Erythroblast (primary cell): ENCODE measurements at regions not wholly inside any gene's neighbourhood (a gene's known extent, or its start where the extent isn't known, plus 50 kb on each side); places are given as distances from the start of the nearest gene placed in this dataset.

ENCODE experiments used
- DNase-seq, 2 experiments: peaks; one replicate each; lab custom pipeline; 2025; lab: John Stamatoyannopoulos, UW
- GATA1 ChIP-seq: IDR thresholded peaks from 2 replicates; pipeline ENCODE4 v1.6.1; 2011; ENCODE audit warnings: low read depth, mild to moderate bottlenecking, control low read depth, low read length, moderate library complexity
- POLR2A ChIP-seq: IDR thresholded peaks from 2 replicates; pipeline ENCODE4 v1.6.1; 2011; ENCODE audit warnings: mild to moderate bottlenecking, low read length

DNA sequence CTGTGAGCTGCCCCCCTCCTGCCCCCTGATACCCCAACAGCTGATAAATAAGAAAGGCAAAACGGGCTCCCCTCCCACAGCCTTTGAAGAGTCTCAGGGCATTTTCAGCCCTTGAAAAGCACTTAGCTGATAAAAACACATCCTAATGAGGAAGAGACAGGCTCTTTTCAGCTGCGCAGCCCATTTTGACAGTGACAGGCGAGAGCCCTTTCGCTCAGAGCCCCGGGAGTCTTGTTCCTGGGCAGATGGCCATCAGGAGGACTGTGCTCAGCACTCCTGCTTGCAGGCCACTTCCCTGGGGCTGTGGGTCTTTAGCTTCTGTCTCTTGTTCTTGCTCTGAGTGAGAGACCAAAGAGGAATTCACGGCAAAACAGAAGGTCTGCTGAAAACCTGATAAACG is 757.2 kb downstream of the BRD1 start:
- DNase-seq = no peak
- TF ChIP-seq GATA1 (no peak), POLR2A (no peak)

DNA sequence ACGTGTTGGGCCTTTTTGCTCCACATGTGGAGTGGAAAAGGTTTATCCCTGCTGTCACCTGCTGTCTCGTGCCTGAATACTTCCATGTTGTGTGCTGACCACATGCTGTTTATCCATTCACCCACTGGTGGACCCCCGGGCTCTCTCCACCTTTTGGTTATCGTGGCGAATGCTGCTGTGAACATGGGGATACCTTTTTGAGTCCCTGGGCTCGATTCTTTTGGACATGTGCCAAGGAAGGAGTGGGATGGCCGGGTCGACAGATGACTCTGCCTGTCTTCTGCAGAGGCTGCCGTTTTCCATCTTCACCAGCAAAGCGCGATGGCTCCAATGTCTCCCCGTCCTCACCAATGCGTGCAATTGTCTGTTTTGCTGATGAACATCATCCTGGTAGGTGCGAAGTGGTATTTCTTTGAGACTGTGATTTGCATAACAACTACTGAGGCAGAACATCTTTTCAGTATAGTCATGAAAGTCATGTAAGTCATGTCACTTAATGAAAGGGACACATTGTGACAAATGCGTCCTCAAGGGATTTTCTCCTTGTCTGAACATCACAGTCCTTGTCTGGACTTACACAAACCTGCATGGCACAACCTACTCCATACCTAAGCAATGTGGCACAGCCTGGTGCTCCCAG is 758.7 kb downstream of the BRD1 start:
- TF ChIP-seq GATA1 = no peak
- DNase-seq = no peak

DNA sequence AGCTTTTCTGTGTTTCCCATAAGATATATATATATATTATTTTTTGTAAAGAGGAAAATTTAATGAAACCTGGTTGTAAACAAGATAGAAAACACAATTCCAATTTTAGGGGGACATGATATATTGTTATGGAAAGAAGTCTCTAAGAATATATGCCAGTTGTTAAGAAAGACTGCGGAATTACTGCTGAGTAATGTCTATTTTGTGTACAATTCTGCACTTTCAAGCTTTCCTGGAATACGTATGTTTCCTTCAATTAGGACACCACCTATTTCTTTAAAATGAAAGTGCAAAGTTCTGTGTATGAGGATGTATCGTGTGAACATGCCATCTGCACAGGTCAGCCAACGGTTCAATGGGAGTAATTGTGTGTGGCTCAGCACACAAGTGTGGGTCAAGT is 760.2 kb downstream of the BRD1 start:
- TF ChIP-seq GATA1 (no peak), POLR2A (no peak)
- DNase-seq = no peak

- TF ChIP-seq GATA1 (no peak), POLR2A (no peak)
- DNase-seq = no peak
These were observed 761.1 kb downstream of the BRD1 start for GRCh38 chr22:49066619-49067018.

GRCh38 chr22:49064836-49065235 is 762.8 kb downstream of the BRD1 start:
- no peak for TF ChIP-seq POLR2A
- TF ChIP-seq GATA1 = no peak
- no peak for DNase-seq

DNA sequence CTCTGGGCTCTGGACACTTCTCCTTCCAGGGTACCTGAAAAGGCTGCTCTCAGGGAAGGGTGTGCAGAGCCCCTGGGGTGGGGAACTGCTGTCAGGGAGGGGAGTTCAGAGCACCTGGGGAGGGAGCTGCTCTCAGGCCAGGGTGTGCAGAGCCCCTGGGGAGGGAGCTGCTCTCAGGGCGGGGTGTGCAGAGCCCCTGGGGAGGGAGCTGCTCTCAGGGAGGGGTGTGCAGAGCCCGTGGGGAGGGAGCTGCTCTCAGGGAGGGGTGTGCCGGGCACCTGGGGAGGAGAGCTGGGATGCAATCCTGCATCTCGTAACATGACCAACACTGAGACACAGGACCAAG is 764.2 kb downstream of the BRD1 start:
- TF ChIP-seq POLR2A (no peak), GATA1 (no peak)
- no peak for DNase-seq

GRCh38 chr22:49062802-49063544 is 764.7 kb downstream of the BRD1 start:
- TF ChIP-seq GATA1 (no peak), POLR2A (no peak)
- DNase-seq = no peak

DNA sequence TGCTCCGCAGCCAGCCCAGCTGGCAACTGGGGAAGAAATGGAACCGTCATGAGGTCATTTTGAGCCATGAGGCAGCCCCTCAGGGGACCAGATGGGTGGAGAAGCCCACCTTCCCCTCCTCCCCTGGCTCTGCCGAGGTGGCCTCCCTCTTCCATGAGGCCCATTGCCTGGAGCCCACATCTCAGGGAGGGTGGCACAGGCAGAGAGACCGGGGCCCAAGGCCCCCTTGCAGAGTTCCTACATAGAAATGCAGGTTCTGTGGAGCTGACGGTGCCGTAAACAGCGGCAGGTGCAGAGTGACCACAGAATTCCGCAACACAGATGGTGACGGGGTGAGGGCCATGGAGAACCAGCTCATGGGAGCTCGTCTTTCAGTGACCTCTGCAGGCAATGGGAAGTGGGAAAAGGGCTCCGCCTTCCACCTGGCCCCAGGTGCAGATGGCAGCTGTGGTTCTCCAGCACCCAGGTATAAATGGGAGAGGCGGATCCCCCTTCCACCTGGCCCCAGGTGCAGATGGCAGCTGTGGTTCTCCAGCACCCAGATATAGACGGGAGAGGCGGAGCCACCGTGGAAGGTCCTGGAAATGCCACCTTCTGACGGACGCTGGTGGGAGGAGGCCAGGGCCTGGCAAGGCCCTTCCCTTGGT is 765.4 kb downstream of the BRD1 start:
- TF ChIP-seq POLR2A (no peak), GATA1 (no peak)
- DNase-seq = no peak

DNA sequence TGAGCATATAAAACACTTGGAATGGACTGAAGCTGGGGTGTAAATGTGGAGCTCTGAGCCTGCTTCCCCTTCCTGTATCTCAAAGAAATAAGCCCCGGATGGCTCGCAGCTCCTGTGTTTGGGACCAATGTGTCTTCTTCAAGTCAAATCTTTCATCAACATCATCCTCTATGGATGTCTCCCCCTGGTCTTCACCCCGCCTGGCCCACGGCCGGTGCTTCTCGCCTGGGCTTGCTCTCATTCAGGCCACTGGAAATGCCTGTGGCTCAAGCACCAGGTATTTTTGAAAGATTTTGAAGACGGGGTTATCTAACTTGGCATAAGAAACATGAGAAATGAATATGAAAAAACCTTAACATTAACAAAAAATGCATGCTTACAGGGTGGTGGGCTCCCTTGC is 769.8 kb downstream of the BRD1 start:
- no peak for DNase-seq
- no peak for TF ChIP-seq POLR2A
- no peak for TF ChIP-seq GATA1

- no peak for DNase-seq
- TF ChIP-seq POLR2A (no peak), GATA1 (no peak)
These were observed 771.4 kb downstream of the BRD1 start for GRCh38 chr22:49056301-49056700.

- TF ChIP-seq POLR2A = no peak
- no peak for TF ChIP-seq GATA1
- no peak for DNase-seq
These were observed 772.3 kb downstream of the BRD1 start for GRCh38 chr22:49055406-49055805.

DNA sequence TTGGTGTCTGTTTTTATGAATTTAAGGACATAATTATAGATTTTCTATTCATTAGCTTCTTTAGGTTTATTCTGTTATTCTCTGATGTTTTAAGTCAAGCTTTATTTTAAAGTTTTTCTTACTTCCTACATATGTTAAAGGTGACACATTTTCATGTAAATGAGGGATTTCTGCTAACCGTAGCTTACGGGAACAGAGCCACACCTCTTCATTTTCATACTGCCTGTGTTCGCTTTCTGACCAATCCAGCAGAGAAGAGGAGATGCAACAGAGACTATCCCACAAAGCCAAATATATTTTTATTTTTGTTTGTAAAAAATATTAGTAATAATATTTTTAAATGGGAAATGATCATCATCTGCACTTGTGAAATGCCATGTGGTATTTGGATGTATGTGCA is 774.1 kb downstream of the BRD1 start:
- TF ChIP-seq POLR2A (no peak), GATA1 (no peak)
- DNase-seq = no peak

DNA sequence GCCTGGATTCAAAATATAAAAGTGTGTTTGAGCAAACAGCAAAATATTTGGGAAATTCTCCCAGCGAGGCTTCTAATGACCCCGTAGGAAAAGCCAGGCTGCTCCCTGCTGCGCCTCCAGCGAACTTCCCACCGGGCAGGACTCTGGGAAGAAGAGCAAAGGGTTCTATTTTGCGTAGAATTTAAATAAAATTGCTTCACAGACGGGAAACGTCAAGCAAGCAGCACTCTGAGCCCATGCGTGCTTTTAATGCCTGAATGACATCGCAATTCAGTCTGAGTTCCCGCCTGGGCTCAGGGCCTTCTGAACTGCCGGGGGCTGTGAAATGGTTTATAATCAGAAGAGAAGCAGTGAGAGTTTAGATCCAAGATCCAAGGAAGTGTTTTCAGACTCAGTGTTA is 775.1 kb downstream of the BRD1 start:
- TF ChIP-seq POLR2A (no peak), GATA1 (no peak)
- DNase-seq = no peak

DNA sequence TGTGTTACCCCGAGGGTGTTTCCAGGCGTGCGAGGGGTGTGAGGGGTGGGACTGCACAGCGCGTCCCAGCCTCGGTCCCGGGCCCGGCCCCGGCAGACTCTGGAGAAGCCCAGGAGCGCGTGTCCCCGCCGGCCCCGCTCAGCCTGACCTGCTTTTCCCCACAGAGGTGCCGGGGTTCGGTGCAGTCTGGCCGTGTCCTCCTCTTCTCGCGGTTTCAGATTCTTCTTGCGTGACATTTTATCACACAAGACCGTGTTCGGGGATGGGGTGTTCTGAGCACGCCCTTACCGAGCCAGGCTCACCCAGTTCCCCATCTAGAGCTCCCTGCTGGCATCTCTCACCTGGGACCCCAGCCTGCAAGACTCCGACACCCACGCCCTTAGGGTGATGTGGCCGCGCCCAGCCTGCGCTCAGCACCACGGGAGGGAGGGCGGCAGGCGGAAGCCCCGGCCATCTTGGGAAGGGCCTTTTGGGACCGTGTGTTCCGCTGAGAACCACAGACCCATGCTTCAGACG is 775.6 kb downstream of the BRD1 start:
- DNase-seq = no peak
- TF ChIP-seq POLR2A = no peak
- no peak for TF ChIP-seq GATA1

DNA sequence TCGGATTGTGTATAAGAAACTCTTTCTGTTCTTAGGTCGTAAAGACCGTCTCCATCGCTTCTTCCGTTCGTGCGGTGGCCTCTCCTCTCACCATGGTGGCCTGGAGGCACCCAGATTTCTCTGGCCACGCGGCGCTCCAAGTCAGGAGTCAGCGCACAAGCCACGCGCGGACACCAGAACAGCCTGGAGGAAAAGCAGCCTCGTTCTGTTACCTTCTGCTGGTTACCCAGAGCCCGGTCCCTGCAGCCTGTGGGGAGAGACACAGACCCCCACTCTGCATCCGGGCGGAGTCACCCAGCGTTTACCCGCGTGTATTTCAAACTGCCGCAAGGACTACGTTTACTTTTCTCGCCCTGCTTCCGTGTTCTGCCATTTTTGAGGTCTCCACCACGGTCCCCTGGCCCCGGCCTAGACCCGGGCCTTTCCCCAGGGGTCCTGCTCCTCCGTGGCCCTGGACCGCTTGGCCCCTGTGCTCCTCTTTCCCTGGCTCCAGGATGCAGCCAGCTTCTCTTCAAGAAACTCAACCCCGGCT is 776.1 kb downstream of the BRD1 start:
- TF ChIP-seq GATA1 = no peak
- no peak for DNase-seq
